SK-N-SH (cell line): ENCODE measurements at regions not wholly inside any gene's neighbourhood (a gene's known extent, or its start where the extent isn't known, plus 50 kb on each side); places are given as distances from the start of the nearest gene placed in this dataset.

Experiments used
- CTCF ChIP-seq: fragments of 200-600 bp; sonication (generic); IDR thresholded peaks from 2 replicates; pipeline ENCODE4 v1.6.1; 2017; ENCODE audit warnings: antibody characterized with exemption, mild to moderate bottlenecking, moderate library complexity
- EP300 ChIP-seq, 2 experiments: IDR thresholded peaks; 2 replicates each; pipeline versions ENCODE4 v1.4.0 to v1.6.1; 2012; ENCODE audit warnings: borderline replicate concordance in 1 of 2, low read depth in 1 of 2, low read length in 1 of 2
- SIN3A ChIP-seq: IDR thresholded peaks from 2 replicates; pipeline ENCODE4 v1.6.1; 2012; ENCODE audit warnings: low read depth, mild to moderate bottlenecking, low read length, moderate library complexity, borderline replicate concordance

- TF ChIP-seq EP300 (IDR thresholded peaks at IDR 0.05; ENCODE audit: borderline replicate concordance in 1 of 2, low read depth in 1 of 2, low read length in 1 of 2) (peak in 1 of 2 experiments; percentile 35; a peak in 1 of 4 replicates), CTCF (no peak), SIN3A (no peak)
Observed at GRCh38 chr5:134465816-134466240, 54.1 kb upstream of the CDKN2AIPNL start.
